K562 (cell line): ENCODE measurements at regions not wholly inside any gene's neighbourhood (a gene's known extent, or its start where the extent isn't known, plus 50 kb on each side); places are given as distances from the start of the nearest gene placed in this dataset.
A peak's percentile ranks its signal among the peaks of the same experiment; 100 is the strongest.
"Not testable (repeated sequence)": the region's sequence is repeated elsewhere in the genome, so short reads cannot be mapped to it uniquely, and the experiment has no call there.

Source experiments
- ATAC-seq: fragments of 200-7000 bp; cut with Tn5 transposase; 3 replicates; pipeline ENCODE4 v1.9.1; 2020; ENCODE audit warnings: moderate library complexity
- BruUV-seq: library from RNA; stranded (reverse); fragments of 400-500 nt; replicated peaks from 2 replicates; lab custom pipeline; 2021; lab: Mats Ljungman, UMichigan
- CTCF ChIA-PET: fragments of 300-600 bp; formaldehyde crosslinking; extraction: SDS; loops from one replicate; lab custom pipeline; 2021; ENCODE audit warnings: low intra/inter-chr PET ratio; lab: Yijun Ruan, JAX
- POLR2A ChIA-PET: fragments of 300-600, 350-650 bp; sonication (Branson Sonifier 250); formaldehyde crosslinking; extraction: SDS; loops from one replicate; lab custom pipeline; 2021; ENCODE audit warnings: antibody characterized with exemption, inconsistent platforms; lab: Yijun Ruan, JAX
- DNase-seq, 4 experiments: peaks; one replicate each; pipeline versions ENCODE4 v3.0.0 to v3.0.0-alpha.2; 2011 to 2018; ENCODE audit warnings: low spot score in 3 of 4, mixed read lengths in 3 of 4; ENCODE audit errors: extremely low read depth in 1 of 4
- FAIRE-seq: peaks from 2 replicates; lab custom pipeline; 2011; peaks lifted over from hg19 to GRCh38; lab: Jason Lieb, UNC
- H2AFZ ChIP-seq: 2 replicates; pipeline ENCODE4 v1.6.0; 2011; ENCODE audit warnings: low read depth, low read length, control low read depth, inconsistent platforms
- H3K27ac ChIP-seq: fragments of 200-600 bp; 3 replicates; pipeline ENCODE4 v1.8.0; 2011; ENCODE audit warnings: low read depth, mild to moderate bottlenecking, control low read depth, inconsistent platforms, low read length, moderate library complexity, mixed read lengths; ENCODE audit errors: extremely low read depth
- H3K27me3 ChIP-seq, 2 experiments: fragments of 300-600 bp in 1 of 2; 2 replicates in 1 of 2; 3 replicates in 1 of 2; pipeline versions ENCODE4 v1.6.0 to v1.8.0; 2011; ENCODE audit warnings: inconsistent platforms in 2 of 2, low read length in 2 of 2, mild to moderate bottlenecking in 1 of 2, mixed read lengths in 1 of 2, moderate library complexity in 1 of 2; ENCODE audit not compliant: control insufficient read depth in 2 of 2, insufficient read depth in 2 of 2
- H3K36me3 ChIP-seq: fragments of 300-600 bp; 3 replicates; pipeline ENCODE4 v1.8.0; 2011; ENCODE audit warnings: mild to moderate bottlenecking, low read length, inconsistent platforms; ENCODE audit not compliant: control insufficient read depth, insufficient read depth
- H3K4me1 ChIP-seq, 2 experiments: fragments of 200-600 bp in 1 of 2; replicated peaks in 1 of 2; 2 replicates in 1 of 2; 3 replicates in 1 of 2; pipeline versions ENCODE4 v1.5.1 to v1.8.0; 2011; ENCODE audit warnings: inconsistent platforms in 2 of 2, low read length in 2 of 2, mild to moderate bottlenecking in 1 of 2, mixed read lengths in 1 of 2, moderate library complexity in 1 of 2; ENCODE audit not compliant: control insufficient read depth in 2 of 2, insufficient read depth in 2 of 2
- H3K4me2 ChIP-seq: 2 replicates; pipeline ENCODE4 v1.6.1; 2011; ENCODE audit warnings: low read length, control low read depth, inconsistent platforms, mixed read lengths; ENCODE audit not compliant: insufficient read depth
- H3K4me3 ChIP-seq: fragments of 200-600 bp; sonication (generic), shearing (Covaris generic); 2 replicates; pipeline ENCODE4 v1.5.1; 2016; ENCODE audit warnings: control low read depth, inconsistent platforms
- H3K79me2 ChIP-seq: fragments of 200-600 bp; 3 replicates; pipeline ENCODE4 v1.8.0; 2011; ENCODE audit warnings: low read length, inconsistent platforms; ENCODE audit not compliant: control insufficient read depth, insufficient read depth
- H3K9ac ChIP-seq, 2 experiments: 2 replicates each; pipeline versions ENCODE4 v1.6.0 to v1.6.1; 2011; ENCODE audit warnings: low read depth in 2 of 2, low read length in 2 of 2, control low read depth in 1 of 2, inconsistent platforms in 1 of 2, mild to moderate bottlenecking in 1 of 2, mixed read lengths in 1 of 2; ENCODE audit not compliant: insufficient read depth in 1 of 2
- H3K9me1 ChIP-seq: one replicate; pipeline ENCODE4 v1.6.0; 2011; ENCODE audit warnings: inconsistent platforms, mild to moderate bottlenecking, low read length, moderate library complexity; ENCODE audit not compliant: control insufficient read depth, insufficient read depth
- H3K9me3 ChIP-seq: replicated peaks from 2 replicates; pipeline ENCODE4 v1.5.1; 2011; ENCODE audit warnings: low read depth, low read length, inconsistent platforms; ENCODE audit not compliant: control insufficient read depth, insufficient read depth
- H4K20me1 ChIP-seq: replicated peaks from 2 replicates; pipeline ENCODE4 v1.6.1; 2011; ENCODE audit warnings: low read length, inconsistent platforms, mixed read lengths; ENCODE audit not compliant: control insufficient read depth, insufficient read depth
- FOXM1 ChIP-seq, 2 experiments: fragments of 450-650 bp in 1 of 2; sonication (generic) in 1 of 2; formaldehyde crosslinking in 1 of 2; IDR thresholded peaks; 2 replicates each; pipeline versions ENCODE4 v1.6.1 to v1.9.0; 2017 to 2022; ENCODE audit warnings: low read depth in 2 of 2, mild to moderate bottlenecking in 2 of 2, missing genetic modification reagents in 1 of 2, moderate library complexity in 1 of 2
- PKNOX1 ChIP-seq: fragments of 450-650 bp; IDR thresholded peaks from 2 replicates; pipeline ENCODE4 v1.6.1; 2016
- WGBS: fragments of 100-300 bp; shearing (Covaris generic); methylation state at CpG from one replicate; pipeline ENCODE4 v1.1.6; 2016; ENCODE audit warnings: low coverage, mixed read lengths; ENCODE audit not compliant: insufficient coverage; ENCODE audit errors: missing lambda C conversion rate; 5-methylcytosine and 5-hydroxymethylcytosine counted together
- in situ Hi-C: fragments of 300-500 bp; cut with MboI; formaldehyde crosslinking; loops from 4 replicates; pipeline ENCODE4 v1.15.0; 2018; ENCODE audit warnings: inconsistent platforms, mixed read lengths
- intact Hi-C: fragments of 100-400 bp; cut with micrococcal nuclease; formaldehyde crosslinking; loops from 2 replicates; pipeline ENCODE4 v1.14.2; 2022
- TF ChIP-seq, protein P1 (sequence below), 2 experiments: IDR thresholded peaks in 1 of 2; conservative IDR thresholded peaks in 1 of 2; 2 replicates each; pipeline ENCODE4 v1.6.1; 2016; ENCODE audit warnings: low read depth in 2 of 2, mild to moderate bottlenecking in 1 of 2, missing compliant biosample characterization in 1 of 2, missing genetic modification characterization in 1 of 2, moderate library complexity in 1 of 2

GRCh38 chr7:106747301-106747700, 86.3 kb upstream of the CCDC71L start:
- CTCF ChIA-PET; H3K36me3 ChIP-seq; H3K4me1 ChIP-seq; H3K9me1 ChIP-seq; FAIRE-seq; BruUV-seq; H4K20me1 ChIP-seq; ATAC-seq; H3K9ac ChIP-seq; H3K27me3 ChIP-seq; H3K9me3 ChIP-seq; intact Hi-C loops; H3K79me2 ChIP-seq; H3K4me2 ChIP-seq; DNase-seq; H3K4me3 ChIP-seq; H3K27ac ChIP-seq; TF ChIP-seq FOXM1 (CRISPR knock-in tag; IDR thresholded peaks at IDR 0.05; ENCODE audit: low read depth): not testable (repeated sequence)
- WGBS: 68% methylated on average over 2 of the region's 2 CpGs
- TF ChIP-seq PKNOX1: peak; percentile 32
- TF ChIP-seq, protein P1, sequence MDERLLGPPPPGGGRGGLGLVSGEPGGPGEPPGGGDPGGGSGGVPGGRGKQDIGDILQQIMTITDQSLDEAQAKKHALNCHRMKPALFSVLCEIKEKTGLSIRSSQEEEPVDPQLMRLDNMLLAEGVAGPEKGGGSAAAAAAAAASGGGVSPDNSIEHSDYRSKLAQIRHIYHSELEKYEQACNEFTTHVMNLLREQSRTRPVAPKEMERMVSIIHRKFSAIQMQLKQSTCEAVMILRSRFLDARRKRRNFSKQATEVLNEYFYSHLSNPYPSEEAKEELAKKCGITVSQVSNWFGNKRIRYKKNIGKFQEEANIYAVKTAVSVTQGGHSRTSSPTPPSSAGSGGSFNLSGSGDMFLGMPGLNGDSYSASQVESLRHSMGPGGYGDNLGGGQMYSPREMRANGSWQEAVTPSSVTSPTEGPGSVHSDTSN (CRISPR knock-in tag; IDR thresholded peaks at IDR 0.05; ENCODE audit: low read depth): not testable (repeated sequence)
- TF ChIP-seq, protein P1 (tag; conservative IDR thresholded peaks at IDR 0.05; ENCODE audit: low read depth): peak; percentile 71
- peak; percentile 42; the same call in 1 of the 2 replicates for TF ChIP-seq FOXM1 (IDR thresholded peaks at IDR 0.05; ENCODE audit: low read depth)
- POLR2A ChIA-PET: interaction anchor here (0.6 to 1.7 kb wide), 5 partner anchors 17 to 89 kb away, joined by 3 to 8 read pairs (median 3); no protein-coding TSS in a partner anchor
- in situ Hi-C loops: loop anchor here (5.0 kb wide), 1 partner anchor 570 kb away; no protein-coding TSS in a partner anchor
- peak overlapping the region; percentile 28 for H2AFZ ChIP-seq
